HG03139 (cell line): ENCODE measurements at regions not wholly inside any gene's neighbourhood (a gene's known extent, or its start where the extent isn't known, plus 50 kb on each side); places are given as distances from the start of the nearest gene placed in this dataset.
"Not testable (repeated sequence)": the region's sequence is repeated elsewhere in the genome, so short reads cannot be mapped to it uniquely, and the experiment has no call there.

Source experiments
- ATAC-seq: cut with Tn5 transposase; IDR thresholded peaks from one replicate; pipeline ENCODE4 v1.9.1; 2021; ENCODE audit not compliant: unreplicated experiment

DNA sequence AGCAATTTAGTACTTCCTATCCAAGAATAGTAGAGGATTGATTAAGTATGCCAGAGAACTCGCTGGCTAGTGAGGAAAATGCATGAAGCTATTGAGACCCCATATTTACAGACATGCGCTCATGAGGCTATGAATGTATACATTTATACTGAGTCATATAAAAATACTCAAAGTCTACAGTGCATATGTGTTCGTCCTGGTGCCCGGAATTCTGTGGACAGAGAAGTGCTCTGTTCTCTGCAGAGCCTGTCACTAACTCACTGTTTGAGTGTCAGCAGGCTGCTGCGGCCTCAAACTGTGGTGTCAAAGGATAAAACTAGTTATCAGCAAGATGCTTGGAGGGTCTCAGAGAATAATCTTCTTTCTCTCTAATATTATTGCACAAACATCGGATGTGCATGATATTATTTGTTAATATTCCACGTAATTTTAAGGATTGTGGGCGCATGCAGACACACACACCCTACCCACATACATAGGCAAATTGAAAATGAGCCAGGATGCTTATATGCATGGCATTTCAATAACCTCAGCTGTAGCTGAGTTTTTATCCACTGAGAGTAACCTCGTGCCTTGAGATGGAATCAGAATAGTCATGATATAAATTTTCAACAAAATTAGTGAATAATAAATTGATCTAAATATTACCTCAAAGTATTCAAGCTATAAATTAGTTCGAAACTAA is 50.0 kb upstream of the TSC22D2 start:
- ATAC-seq = no peak

GRCh38 chr3:150357140-150357539 is 51.0 kb upstream of the TSC22D2 start:
- no peak for ATAC-seq

GRCh38 chr3:150355574-150355973 is 52.5 kb upstream of the TSC22D2 start:
- ATAC-seq = no peak

DNA sequence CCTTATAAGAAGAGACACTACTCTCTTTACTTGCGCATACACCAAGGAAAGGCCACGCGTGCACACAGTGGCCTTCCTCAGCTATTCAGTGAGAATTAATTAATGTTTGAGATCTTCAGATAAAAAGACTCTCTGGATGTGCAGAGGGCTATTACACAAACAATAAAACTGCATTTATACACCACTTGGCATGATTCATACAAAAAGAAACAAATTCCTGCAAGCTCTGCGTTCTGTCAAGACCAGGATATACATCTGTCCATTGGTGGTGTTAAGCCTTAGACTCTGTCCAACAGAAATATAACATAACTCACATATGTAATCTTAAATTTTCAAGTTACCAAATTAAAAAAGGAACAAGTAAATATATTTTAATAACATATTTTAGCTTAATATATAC is 55.2 kb upstream of the TSC22D2 start:
- ATAC-seq = no peak

GRCh38 chr3:150351398-150351797 is 56.7 kb upstream of the TSC22D2 start:
- no peak for ATAC-seq

- ATAC-seq = no peak
Measured at GRCh38 chr3:150349314-150350097, 58.6 kb upstream of the TSC22D2 start.

- no peak for ATAC-seq
Measured at GRCh38 chr3:150348500-150348899, 59.6 kb upstream of the TSC22D2 start.

- no peak for ATAC-seq
Measured at GRCh38 chr3:150346981-150347863, 60.9 kb upstream of the TSC22D2 start.

GRCh38 chr3:150346266-150346665 is 61.8 kb upstream of the TSC22D2 start:
- no peak for ATAC-seq

GRCh38 chr3:150345021-150345538 is 63.0 kb upstream of the TSC22D2 start:
- ATAC-seq = no peak

DNA sequence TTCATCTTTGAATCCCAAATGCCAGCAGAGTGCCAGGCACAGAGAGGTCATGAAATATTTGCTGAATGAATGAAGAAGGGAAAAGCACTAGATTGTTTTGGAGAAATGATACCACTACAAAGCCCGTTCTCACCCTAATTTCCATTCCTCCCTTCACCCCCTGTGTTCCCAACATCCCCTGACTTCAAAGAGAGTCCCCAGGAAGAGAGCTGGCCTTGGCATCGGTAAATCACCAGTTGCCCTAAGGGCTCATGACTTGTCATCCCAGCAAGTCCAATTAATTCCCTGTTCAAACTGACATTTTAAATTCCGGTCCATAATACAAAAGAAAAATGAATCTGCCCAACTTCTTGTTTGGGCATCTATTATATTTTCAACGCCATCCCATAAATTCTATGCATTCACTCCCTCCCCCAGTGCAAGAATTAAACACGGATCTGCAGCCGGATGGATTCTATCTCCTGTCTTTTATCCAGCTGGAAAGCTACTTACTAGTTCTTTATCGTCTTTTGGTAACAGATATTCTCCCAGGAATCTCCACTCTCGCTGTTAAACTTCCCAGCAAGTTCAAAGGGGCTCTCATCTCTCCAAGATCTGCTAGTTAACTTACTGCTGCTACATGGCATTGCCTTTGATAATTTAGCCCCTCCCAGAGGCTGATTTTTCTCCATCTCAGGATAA is 63.9 kb upstream of the TSC22D2 start:
- no peak for ATAC-seq

- ATAC-seq = no peak
Measured at GRCh38 chr3:150342896-150343467, 65.1 kb upstream of the TSC22D2 start.

GRCh38 chr3:150341891-150342290 is 66.2 kb upstream of the TSC22D2 start:
- ATAC-seq = no peak

GRCh38 chr3:150336363-150336762 is 71.7 kb upstream of the TSC22D2 start:
- not testable (repeated sequence) for ATAC-seq

DNA sequence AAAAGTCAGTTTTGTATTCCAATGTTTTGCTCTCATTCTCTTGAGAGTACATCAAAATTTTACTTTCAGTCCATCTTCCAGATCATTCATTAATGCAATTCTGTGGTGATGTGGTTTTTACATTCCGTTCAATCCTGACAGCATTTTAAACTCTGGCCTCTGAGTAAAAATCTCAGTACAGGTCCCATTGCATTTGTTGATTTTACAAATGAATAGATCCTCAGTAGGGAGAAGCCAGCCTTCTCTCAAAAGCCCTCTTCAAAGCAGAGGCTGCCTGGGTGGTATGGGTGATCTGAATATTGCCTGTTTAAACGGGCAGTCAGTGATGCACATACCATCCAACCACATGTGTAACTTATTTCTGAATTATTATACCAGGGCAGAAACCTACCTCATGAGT is 72.5 kb upstream of the TSC22D2 start:
- ATAC-seq = no peak

DNA sequence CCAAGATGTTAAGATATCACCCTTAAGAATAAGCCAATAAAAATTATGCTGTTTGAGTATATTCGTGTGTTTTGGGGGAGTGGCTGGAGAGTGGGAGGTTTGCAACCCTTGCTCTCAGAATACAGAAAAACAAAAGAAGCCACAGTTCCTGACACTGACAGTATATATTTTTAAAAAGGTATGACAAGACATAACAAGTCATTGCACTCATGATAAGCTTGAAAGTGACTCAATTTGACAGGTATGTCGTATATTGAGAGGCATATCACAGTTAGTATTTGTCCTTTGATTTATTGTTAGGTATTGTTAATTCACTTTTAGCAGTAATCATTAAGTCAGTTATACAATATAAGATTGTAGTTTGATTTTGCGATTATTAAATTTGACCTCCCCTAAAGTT is 73.1 kb upstream of the TSC22D2 start:
- ATAC-seq = no peak

DNA sequence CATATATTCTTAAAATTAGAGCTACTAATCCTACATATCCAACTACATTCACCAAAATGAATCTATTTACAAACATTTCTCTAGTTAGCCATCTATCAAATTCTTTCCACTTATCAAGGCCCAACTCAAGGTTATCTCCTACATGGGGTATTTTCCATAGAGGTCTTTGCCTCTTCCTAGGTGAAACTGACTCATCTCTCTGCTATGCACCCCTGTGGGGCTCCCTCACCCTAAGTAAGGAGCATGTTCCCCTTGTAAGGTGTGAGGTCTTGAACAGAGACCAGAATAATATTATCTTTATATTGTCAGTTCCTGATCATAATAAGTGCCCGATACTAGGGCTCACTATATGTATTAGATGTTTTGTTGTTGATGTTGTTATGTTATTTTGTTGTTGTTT is 74.6 kb upstream of the TSC22D2 start:
- no peak for ATAC-seq

DNA sequence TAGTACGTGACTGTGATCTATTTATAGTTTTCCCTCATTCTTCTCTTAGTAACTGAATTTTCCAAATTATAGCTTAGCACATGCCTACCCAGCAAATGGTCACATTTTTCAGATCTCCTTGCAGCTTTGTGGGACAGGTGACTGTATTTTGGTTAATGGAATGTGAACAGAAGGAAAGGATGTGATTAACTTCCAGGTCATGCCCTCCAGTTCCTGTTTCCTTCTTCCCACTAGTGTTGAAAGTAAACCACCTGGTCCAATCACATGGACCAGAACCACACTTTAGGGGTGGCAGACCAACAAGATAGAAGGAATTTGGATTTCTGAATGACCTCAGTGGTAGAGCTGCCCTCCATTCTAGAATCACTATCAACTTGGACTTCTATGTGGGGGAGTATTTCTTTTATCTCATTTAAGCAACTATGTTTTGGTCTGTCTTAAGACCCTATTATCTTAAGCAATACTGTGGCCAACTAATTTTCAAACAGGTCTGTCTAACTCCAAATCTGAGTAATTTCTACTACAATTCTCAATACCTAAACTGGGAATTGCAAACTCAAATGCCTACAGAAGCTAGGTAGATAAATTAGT is 76.0 kb upstream of the TSC22D2 start:
- ATAC-seq = no peak

DNA sequence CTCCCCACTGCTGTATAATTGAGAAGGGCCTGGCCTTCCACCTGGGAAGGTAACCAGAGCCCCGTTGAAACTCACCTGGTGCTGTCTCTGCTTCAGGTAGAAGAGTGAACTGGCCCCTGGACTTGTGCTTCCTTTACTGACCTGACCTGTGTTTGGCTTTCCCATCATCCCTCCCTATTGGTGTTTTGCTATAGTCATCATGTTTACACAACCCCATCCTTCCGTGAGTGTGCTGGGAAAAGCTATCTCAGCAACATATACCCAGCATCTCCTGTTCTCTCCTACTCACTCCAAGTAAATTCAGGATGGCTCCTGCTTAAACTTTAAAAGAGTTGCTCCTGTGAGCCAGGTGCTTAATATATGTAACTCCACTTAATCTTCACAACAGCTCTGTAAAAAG is 77.2 kb upstream of the TSC22D2 start:
- ATAC-seq = no peak

DNA sequence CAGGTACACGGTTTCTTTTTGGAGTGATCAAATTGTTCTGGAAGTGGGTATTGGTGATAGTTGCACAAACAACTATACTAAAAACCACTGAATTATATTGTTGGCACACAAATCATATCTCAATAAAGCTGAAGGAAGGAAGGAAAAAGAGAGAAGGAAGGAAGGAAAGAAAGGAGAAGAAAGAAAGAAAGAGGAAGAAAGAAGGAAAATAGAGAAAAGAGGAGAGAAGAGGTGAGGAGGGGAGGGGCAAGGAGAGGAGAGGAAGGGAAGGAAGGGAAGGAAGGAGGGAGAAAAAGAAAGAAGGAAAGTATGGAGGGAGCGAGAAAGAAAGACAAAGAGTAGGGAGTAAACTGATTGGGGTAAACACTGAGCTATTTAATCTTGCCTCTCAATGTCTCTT is 77.9 kb upstream of the TSC22D2 start:
- ATAC-seq = no peak
